GM19324 (cell line): ENCODE measurements at regions not wholly inside any gene's neighbourhood (a gene's known extent, or its start where the extent isn't known, plus 50 kb on each side); places are given as distances from the start of the nearest gene placed in this dataset.

Experiments
- ATAC-seq: cut with Tn5 transposase; IDR thresholded peaks from one replicate; pipeline ENCODE4 v1.9.1; 2021; ENCODE audit warnings: mild to moderate bottlenecking, moderate library complexity; ENCODE audit not compliant: unreplicated experiment, low FRiP score

DNA sequence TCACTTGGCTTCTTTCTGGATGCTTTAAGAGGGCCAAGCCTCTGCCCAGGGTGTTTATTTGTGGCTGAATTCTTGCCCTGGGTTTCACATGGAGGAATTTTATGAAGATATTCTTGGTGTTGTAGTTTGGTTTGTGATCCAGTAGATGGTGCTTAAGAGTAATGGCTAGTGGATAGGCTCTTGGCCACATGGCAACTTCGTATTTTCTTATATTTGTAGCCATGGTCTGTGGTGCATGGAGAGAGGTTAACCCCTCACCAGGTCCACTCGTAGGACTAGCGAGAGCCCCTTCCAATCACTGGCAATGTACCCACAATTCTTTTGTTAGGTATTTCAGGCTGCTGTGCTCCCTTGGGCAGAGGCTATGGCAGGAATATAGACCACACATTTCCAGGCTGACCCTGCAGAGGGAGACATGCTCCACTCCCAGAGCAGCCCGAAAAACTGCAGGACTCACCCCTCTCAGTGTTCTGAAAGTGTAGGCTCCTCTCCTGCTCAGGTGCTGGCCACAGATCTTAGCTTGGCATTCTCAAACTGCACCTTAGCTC lies 582.1 kb upstream of the SETBP1 start:
- ATAC-seq, result no peak

DNA sequence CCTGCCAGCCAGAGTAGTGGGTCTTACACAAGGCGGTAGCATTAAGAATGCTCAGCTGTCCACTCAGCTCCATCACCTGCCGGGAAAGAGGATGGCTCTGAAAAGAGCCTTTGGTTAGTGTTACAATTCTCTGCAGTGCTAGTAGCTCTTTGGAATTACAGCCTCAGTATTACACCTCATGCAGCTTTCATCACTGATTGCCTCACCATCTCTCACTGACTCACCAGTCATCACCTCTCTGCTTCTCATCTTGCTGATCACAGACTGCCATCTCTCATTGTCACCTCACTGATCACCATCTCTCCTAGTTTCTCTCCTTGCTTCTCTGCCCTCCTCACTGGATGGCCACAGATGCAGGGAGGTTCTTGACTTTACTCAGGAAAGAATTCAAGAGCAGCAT lies 573.5 kb upstream of the SETBP1 start:
- no peak for ATAC-seq

DNA sequence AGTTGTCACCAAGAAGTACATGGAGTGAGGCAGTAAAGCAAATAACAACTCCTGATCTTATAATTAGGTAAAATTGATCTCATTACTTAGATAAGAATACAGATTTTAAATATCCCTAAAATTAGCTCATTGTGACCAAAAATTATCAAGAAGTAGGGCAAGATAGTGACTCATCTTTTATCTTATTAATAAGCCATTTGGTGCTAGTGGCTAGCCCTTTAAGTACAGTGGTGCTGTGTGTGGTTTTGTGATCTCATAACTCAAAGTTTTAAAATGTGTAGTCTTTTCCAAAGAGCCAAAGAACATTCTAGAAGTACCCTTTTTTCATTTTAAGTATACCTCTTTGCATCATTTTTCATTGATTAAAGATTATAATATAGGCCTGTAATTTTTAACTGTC lies 569.4 kb upstream of the SETBP1 start:
- no peak for ATAC-seq

DNA sequence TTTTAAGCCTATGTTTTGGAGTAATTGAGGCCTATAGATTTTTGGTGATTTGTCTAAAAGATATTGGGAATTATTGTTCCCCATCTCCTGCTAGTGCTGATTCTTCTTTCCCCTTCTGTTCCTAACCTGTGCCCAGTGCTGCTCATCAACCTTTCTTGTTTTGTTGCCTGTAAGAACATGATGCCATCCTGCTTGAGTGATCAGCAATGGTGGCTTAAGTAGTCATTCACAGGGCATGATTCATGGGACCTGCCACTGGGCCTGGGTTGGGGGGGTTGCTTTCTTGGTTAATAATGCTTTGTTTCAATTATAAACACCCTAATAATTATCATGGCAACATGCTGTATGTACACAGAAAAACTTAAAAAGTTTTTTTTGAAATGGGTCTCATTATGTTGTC lies 562.9 kb upstream of the SETBP1 start:
- ATAC-seq, result no peak

DNA sequence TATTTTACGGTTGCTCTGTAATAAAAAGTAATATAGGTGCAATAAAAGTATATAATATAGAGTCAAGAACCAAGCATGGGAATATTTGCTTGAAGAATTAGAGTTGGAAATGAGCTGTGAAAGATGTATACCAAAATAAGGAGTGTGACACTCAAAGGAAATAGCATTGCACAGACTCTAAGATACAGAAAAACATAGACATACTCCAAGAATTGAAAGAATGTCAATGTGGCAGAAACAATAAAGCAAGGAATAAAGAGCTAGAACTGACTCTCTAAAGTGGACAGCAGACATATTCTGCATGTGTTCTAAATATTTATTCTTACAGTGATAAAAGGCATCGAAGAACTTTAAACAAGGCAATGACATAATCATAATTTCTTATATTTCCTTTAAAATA lies 561.1 kb upstream of the SETBP1 start:
- no peak for ATAC-seq

DNA sequence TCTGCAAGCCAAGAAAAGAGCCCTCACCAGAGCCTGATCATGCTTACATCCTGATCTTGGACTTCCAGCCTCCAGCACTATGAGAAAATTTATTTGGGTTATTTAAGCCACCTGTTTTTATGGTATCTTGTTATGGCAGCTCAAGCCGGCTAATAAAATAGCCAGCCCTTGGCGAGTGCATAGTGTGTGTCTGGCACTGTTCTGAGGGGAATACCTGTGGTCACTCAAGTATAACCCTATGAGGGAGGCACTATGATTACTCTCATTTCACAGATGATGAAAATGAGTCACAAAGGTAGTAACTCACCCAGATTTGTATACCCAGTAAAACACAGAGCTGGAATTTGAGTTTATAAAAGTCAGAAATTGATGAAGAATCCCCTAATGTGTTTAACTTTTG lies 556.9 kb upstream of the SETBP1 start:
- no peak for ATAC-seq

DNA sequence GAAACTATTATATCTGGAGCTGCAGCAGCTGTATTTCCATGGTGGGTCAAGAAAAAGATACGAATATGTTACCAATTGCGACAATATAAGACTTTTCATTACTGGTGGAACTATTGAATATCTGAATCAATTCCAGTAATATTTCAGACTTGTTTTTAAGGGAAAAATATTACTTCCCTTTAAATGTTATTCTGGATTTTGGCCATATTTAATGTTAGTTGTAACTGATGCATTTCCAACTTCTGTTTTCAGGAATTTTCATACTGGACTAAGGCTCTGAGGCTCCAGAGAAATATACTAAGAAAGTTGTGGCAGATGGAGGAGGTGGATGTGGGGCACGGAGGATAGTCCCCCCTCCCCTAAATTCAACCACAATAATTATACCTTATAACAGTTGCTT lies 555.2 kb upstream of the SETBP1 start:
- ATAC-seq, result no peak

DNA sequence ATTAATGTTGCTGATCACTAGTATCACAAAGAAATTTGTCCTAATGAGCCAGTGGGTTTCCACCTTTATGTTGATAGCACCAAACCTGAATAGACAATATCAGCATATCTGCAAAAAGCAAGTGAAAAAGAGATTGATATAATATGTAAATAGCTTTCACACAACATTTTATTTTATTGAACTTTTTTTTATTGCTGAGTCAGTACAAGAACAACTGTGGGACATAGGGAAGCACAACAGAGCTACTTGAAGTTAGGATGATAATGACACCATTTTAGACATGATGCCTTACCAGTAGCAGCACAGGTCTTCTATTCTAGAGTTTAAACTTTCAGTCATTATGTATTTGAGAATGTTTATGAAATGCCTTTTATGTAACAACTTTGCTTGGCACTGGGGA lies 554.1 kb upstream of the SETBP1 start:
- no peak for ATAC-seq

DNA sequence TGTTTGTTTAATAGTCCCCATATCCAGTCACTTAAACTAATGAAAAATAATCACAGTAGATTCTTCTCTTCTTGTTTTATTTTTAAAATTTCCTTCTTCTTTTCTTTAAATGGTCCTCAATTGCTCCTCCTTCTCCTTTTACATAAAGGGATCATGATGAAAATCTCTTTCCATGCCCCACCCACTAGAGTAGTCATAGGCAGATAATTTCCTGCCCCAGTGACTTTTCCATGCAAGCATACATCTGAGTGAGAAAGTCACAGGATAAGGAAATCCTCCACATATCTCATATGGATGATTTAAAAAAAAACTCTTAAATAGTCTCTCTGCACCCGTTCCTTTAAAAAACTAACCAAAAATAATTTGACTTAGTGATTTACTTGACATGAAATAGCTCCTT lies 552.3 kb upstream of the SETBP1 start:
- no peak for ATAC-seq

DNA sequence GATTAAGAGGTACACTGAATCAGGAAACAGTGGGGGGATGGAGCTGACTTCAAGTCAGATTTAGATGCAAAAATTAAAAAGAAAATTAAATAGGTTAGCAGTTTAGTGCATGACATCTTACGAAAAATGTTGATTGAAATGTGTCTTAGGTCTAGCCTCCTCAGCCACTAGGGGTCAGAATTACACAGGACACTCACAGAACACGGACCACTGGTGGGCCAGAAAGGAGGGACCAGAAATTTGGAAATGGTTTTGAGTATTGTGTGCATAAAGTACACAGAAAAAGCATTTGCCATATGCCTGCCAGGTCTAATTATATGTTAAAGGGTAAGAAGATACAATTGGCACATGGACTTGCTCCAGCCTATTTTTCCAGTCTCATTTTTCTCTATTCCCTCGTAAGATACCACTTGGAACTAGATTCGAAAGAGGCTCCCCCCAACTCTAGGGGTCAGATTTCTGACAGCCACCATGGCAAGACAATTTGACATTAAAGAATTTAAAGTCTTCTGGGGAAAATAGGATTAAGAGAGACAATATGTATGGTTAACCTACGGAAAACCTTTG lies 550.2 kb upstream of the SETBP1 start:
- ATAC-seq, result no peak

DNA sequence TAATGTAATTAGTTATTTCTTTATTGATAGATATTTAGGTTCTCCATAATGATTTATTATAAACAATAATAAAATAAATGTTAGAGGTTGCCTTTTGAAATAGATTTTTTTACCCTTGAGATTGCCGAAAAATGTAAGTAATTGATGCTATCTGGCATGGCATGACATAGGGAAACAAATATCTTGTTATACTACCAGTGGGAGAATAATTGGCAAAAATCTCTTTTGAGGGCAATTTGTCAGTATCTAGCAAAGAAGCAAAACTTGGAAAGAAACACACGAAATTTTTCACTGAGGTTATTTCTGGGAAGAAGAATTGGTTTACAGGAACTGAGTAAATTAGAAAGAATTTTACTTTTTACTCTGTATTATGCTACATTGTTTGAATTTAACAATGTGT lies 547.2 kb upstream of the SETBP1 start:
- ATAC-seq, result no peak

DNA sequence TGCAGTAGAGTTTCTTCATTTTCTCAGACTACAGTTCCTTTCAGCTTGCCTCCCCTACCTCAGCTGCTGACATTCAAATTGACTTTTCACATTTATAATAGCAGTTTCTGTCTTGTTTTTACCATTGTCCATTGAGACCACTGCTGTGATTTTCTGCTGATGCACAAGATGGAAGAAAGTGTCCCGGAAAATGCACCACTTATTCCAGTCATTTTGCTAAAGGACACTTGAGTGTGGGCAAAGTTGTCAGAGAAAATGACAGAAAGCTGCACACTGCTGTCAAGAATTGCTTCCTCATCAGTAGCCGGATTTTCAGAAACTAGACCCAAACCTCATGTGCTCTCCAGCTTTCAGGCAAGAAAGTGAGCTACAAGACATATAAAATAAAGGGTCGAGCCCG lies 546.2 kb upstream of the SETBP1 start:
- ATAC-seq, result no peak

DNA sequence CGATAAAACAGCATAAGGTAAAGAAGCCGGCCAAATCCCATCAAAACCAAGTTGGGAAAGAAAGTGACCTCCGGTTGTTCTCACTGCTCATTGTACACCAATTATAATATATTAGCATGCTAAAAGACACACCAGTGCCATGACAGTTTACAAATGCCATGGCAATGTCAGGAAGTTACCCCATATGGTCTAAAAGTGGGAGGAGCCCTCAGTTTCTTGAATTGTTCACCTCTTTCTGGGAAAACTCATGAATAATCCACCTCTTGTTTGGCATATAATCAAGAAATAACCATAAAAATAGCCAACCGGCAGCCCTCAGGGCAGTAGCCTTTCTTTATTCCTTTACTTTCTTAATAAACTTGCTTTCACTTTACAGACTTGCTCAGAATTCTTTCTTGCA lies 544.9 kb upstream of the SETBP1 start:
- no peak for ATAC-seq

DNA sequence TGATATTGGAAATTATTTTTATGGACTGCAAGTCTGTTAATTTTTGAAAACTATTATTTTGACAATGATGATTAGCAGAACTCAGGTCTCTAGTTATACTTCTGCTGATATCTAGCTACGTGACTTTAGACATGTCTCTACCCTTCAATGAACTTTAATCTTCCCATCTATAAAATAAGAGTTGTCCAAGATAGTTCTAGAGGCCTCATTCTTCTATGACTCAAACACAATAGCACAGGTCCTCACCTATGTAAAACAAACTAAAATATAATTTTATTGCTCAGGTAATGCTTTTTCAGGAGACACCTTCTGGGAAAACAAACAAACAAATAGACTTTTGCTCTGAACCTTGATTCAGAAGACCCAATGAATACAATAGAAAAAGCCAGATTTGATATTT lies 544.4 kb upstream of the SETBP1 start:
- ATAC-seq, result no peak

DNA sequence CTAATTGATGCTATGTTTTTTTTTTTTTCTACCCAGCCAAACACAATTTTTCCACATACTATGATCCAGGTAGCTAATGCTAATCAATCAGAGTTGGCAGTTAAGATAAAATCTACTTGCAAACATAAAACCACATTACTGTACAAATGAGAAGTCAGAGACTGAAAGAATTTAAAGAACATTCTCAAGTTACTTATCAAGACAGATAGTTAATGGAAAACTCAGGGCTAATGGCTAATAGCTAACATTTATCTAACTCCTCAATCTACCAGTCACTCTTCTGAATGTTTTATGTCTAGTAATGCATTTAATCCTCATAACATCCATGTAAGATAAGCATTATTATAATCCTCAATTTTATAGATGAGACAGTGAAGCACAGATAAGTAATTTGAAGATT lies 537.6 kb upstream of the SETBP1 start:
- ATAC-seq, result no peak

DNA sequence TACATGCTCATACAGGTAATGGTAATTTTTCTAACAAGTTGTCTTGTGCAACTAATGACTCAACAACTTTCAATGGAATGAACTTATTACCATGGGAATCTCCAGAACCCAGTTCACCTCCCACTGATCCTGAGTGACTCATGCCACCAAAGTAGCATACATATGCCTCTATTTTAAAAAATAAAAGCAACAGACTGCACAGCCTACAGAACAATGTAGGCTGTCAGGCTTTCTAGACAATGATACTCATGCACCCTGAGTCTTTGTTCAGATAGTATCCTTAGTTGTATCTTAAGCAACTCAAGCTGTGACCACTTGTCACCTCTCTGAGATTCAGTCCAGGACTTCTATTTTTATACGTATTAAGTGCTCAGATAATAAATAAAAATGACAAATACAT lies 531.0 kb upstream of the SETBP1 start:
- ATAC-seq, result no peak

DNA sequence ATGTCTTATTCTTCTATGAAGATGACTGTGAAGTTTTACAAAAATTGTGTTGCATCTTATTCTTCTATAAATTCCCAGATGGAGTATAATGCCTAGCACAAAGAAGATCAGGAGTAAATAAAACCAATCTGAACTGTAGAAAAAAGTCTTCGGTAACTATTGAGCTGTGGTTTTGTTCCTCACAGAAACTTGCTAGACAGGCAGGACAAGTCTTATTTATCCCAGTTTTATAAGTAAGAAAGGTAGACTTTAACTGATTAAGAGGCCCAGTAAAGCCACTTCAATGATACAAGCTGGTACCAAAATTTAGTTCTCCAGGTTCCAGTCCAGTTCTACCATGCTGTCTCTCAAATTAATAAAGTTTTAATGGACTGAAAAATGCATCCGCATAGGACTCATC lies 526.7 kb upstream of the SETBP1 start:
- ATAC-seq, result no peak

DNA sequence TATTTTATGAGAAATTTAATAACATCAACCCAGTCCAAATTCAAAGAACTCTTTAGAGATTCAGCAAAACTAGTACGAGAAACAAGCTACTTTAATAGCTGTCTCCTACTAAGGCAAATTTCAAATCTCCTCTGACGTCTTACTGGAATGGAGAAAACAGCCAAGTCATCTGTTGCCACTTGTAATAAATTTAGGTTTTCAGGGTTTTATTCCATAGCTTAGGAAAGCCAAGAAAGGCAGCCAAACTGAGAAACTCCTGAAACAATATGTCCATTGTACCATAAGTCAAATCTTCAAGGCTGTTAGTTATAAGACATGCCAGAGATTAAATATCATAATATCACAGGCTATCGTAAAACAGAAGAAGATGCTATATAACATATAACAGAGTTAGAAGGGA lies 524.6 kb upstream of the SETBP1 start:
- ATAC-seq, result no peak

DNA sequence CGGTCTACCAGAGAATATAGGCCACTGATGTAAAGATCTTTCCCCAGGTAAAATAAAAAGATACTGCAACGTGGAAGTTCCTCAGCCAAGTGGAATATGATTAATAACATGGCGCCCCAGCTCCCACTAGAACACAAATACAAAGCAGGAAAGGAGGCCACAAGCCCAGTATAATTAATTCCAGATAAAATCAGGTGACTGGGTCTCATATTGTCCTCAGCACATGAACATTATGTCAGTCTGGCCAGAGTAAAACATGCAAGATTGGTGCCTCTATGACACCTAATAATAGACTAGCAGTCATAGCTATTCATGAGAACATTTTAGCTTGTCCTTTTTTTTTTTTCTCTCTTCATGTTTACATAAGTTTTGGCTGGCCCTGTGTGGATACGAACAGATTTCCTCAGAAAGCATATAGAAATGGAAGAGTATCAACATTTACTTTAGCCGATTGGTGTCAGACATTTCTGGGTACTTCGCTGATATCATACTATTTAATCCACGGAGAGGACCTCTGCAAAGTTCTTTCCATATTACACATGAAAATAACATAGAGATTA lies 523.8 kb upstream of the SETBP1 start:
- no peak for ATAC-seq

DNA sequence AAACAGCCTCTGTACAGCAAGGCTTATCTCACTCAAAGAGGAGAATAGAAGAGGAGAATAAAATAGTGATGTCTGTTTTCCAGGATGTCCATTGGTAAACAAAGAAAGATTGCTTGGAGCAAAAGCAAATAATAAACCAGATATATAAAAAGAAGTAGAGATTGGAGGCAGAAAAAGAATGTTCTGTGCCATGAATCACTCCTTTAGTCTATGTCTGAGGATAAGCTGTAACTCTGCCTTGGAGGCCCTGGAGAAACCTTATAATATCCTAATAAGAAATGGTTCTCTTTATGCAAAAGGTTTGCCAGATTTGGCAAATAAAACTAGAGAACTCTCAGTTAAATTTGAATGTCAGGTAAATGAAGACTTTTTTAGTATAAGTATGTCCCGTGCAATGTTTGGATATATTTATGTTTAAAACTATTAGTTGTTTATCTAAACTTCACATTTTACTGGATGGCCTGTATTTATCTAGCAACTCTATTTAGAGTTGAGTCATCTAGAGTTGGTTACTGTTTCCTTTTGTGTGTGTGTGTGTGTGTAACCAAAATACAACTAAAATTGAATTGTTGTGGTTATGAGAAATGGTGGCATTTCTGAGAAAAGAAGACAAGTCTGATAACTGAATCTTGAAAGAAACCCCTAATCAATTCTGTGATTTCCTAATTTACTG lies 510.3 kb upstream of the SETBP1 start:
- ATAC-seq, result no peak

DNA sequence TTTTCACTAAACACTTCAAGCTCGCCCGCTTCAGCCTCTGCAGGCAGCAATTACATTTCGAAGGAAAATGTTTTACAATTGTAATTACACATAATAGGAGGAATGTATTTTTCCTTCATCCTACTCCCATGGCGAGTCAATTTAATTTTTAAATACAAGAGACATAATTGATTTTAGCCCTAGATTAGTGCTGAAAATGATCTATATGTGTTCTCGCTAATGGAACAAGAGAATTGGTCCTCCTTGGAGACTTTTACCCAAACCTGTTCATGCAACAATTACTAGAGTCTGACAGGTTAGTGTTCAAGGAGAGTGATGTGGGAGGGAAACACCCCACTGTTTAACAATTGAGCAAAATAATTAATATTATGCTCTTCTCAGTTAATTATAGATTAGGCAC lies 509.4 kb upstream of the SETBP1 start:
- ATAC-seq, result no peak

DNA sequence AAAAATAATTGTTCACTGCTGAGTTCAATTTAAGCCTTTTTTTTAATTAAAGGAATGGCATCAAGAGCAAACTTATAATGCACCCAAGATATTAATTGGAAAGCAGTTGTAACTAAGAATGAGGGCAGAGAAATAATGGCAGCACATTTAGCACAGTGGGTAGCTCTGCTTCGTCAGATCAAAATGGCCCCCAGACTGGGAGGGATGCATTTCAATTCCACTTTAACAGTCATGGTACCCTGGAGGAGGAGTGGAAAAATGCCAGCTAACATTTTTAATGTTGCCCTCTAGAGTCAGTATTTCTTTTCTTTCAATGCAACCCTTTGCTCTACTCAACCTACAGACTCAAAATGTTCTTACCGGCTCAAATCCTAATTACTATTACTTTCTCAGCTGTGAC lies 504.8 kb upstream of the SETBP1 start:
- ATAC-seq, result no peak
